ENCODE measurements at regions not wholly inside any gene's neighbourhood (a gene's known extent, or its start where the extent isn't known, plus 50 kb on each side); places are given as distances from the start of the nearest gene placed in this dataset.

- Mint-ChIP-seq H3K36me3 (ENCODE audit: low read depth) (no peaks in the 10 kb centered on the region), H3K4me1 (ENCODE audit: low read depth) (no peaks in the 10 kb centered on the region), H3K9me3 (no peaks in the 10 kb centered on the region), H3K4me3 (no peak overlapping the region), H3K27ac (no peak overlapping the region), H3K27me3 (no peaks in the 10 kb centered on the region)
- no peak for DNase-seq
- POLR2A ChIA-PET, result no interaction called here
- intact Hi-C loops (cut with micrococcal nuclease), result no loop called here
- TF ChIP-seq, protein P1, sequence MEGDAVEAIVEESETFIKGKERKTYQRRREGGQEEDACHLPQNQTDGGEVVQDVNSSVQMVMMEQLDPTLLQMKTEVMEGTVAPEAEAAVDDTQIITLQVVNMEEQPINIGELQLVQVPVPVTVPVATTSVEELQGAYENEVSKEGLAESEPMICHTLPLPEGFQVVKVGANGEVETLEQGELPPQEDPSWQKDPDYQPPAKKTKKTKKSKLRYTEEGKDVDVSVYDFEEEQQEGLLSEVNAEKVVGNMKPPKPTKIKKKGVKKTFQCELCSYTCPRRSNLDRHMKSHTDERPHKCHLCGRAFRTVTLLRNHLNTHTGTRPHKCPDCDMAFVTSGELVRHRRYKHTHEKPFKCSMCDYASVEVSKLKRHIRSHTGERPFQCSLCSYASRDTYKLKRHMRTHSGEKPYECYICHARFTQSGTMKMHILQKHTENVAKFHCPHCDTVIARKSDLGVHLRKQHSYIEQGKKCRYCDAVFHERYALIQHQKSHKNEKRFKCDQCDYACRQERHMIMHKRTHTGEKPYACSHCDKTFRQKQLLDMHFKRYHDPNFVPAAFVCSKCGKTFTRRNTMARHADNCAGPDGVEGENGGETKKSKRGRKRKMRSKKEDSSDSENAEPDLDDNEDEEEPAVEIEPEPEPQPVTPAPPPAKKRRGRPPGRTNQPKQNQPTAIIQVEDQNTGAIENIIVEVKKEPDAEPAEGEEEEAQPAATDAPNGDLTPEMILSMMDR (IDR thresholded peaks at IDR 0.05), result no peak
- no peak for ATAC-seq
- CTCF ChIA-PET, result interaction anchor here (1.2 kb wide), 1 partner anchor 40 kb away, joined by 3 read pairs; no protein-coding TSS in a partner anchor
These were observed 98.1 kb upstream of the ALDH1B1 start for GRCh38 chr9:38294220-38294960.

GRCh38 chr9:38293022-38293421 is 99.5 kb upstream of the ALDH1B1 start:
- DNase-seq (no peak), ATAC-seq (no peak)
- Mint-ChIP-seq H3K36me3 (ENCODE audit: low read depth) (no peaks in the 10 kb centered on the region), H3K4me1 (ENCODE audit: low read depth) (no peaks in the 10 kb centered on the region), H3K27ac (no peak overlapping the region), H3K4me3 (no peak overlapping the region), H3K27me3 (no peaks in the 10 kb centered on the region), H3K9me3 (no peaks in the 10 kb centered on the region)
- POLR2A ChIA-PET, result no interaction called here
- CTCF ChIA-PET, result no interaction called here
- intact Hi-C loops (cut with micrococcal nuclease), result no loop called here
- TF ChIP-seq, protein P1 (IDR thresholded peaks at IDR 0.05), result no peak

DNA sequence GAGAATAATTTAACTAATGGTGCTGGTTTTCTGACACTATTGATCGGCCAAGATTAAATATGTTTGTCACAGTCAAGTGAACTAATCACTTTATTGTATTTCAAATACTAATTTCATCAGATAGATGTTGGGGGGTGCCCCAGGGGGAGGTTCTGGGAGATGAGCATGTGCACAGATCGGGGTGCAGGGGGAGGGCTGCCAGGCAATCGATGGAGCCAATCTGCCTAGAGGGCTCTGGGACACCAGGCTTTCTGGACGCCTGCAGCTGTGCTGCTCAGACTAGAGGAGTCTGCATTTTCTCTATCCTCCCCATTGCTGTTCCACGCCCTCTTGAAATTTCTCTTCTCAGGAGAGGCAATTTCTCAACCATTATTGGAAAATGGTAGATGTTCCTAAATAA is 100.0 kb upstream of the ALDH1B1 start:
- TF ChIP-seq, protein P1 (IDR thresholded peaks at IDR 0.05), result no peak
- ChIA-PET CTCF (no interaction called here), POLR2A (no interaction called here)
- Mint-ChIP-seq H3K36me3 (ENCODE audit: low read depth) (no peaks in the 10 kb centered on the region), H3K9me3 (no peaks in the 10 kb centered on the region), H3K27me3 (no peaks in the 10 kb centered on the region), H3K27ac (no peak overlapping the region), H3K4me3 (no peak overlapping the region), H3K4me1 (ENCODE audit: low read depth) (no peaks in the 10 kb centered on the region)
- no peak for ATAC-seq
- intact Hi-C loops (cut with micrococcal nuclease), result no loop called here
- DNase-seq, result no peak

- no peaks in the 10 kb centered on the region for H3K4me1 Mint-ChIP-seq (ENCODE audit: low read depth)
- no peaks in the 10 kb centered on the region for H3K36me3 Mint-ChIP-seq (ENCODE audit: low read depth)
- DNase-seq, result no peak
- ATAC-seq, result no peak
- H3K4me3 Mint-ChIP-seq, result no peak overlapping the region
- intact Hi-C loops (cut with micrococcal nuclease), result loop anchor here (10.0 kb wide), 1 partner anchor 365 kb away; no protein-coding TSS in a partner anchor
- H3K9me3 Mint-ChIP-seq, result no peaks in the 10 kb centered on the region
- H3K27me3 Mint-ChIP-seq, result no peaks in the 10 kb centered on the region
- ChIA-PET CTCF (no interaction called here), POLR2A (no interaction called here)
- TF ChIP-seq, protein P1 (IDR thresholded peaks at IDR 0.05), result no peak
- no peak overlapping the region for H3K27ac Mint-ChIP-seq
These were observed 102.6 kb upstream of the ALDH1B1 start for GRCh38 chr9:38289866-38290245.

DNA sequence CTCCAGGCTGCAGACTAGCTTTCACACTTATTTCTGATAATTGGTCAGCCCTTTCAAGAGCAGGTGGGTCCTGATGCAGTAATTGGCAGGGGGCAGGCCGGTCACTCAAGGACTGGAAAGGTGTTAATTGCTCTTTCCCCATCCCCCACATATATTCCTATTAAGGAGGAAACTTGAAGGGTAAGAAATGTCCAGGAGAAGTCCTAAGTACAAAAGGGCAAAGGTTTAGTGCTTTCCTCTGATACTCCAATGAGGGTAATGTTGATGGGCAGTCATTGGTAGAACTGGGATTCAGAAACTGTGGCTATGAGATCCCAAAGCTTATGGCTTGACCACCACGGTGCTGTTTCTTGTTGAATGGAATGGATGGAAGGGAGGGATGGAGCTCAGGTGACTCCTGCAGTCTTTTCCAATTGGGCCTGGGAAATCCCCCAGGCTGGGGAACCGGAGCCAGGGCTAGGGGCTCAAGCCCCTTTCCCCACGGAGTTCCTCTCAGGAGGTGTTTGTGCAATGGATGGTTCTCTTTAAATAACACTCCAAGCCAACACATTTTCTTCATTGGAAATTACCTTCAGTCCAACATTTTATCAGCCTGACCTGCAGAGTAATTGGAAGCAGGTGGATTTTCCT is 103.2 kb upstream of the ALDH1B1 start:
- ChIA-PET CTCF (no interaction called here), POLR2A (no interaction called here)
- ATAC-seq (no peak), DNase-seq (no peak)
- Mint-ChIP-seq H3K27me3 (no peaks in the 10 kb centered on the region), H3K9me3 (no peaks in the 10 kb centered on the region), H3K27ac (no peak overlapping the region), H3K4me1 (ENCODE audit: low read depth) (no peaks in the 10 kb centered on the region), H3K4me3 (no peak overlapping the region), H3K36me3 (ENCODE audit: low read depth) (no peaks in the 10 kb centered on the region)
- TF ChIP-seq, protein P1 (IDR thresholded peaks at IDR 0.05), result no peak
- intact Hi-C loops (cut with micrococcal nuclease), result loop anchor here (10.0 kb wide), 1 partner anchor 365 kb away; no protein-coding TSS in a partner anchor
